Loucy (cell line): ENCODE measurements at regions not wholly inside any gene's neighbourhood (a gene's known extent, or its start where the extent isn't known, plus 50 kb on each side); places are given as distances from the start of the nearest gene placed in this dataset.
"Not testable (repeated sequence)": the region's sequence is repeated elsewhere in the genome, so short reads cannot be mapped to it uniquely, and the experiment has no call there.

ENCODE experiments used
- H2AFZ ChIP-seq: fragments of 200-600 bp; sonication (generic); 2 replicates; pipeline ENCODE4 v1.6.0; 2016; ENCODE audit warnings: antibody characterized with exemption, mild to moderate bottlenecking, low read length, moderate library complexity
- H3F3A ChIP-seq: fragments of 200-600 bp; 2 replicates; pipeline ENCODE4 v1.6.0; 2016; ENCODE audit warnings: antibody characterized with exemption, low read depth, mild to moderate bottlenecking
- H3K27me3 ChIP-seq: fragments of 200-600 bp; sonication (generic); 2 replicates; pipeline ENCODE4 v1.6.1; 2014; ENCODE audit warnings: low read length, mild to moderate bottlenecking; ENCODE audit not compliant: insufficient read depth, poor library complexity, severe bottlenecking
- H3K36me3 ChIP-seq: fragments of 200-600 bp; sonication (generic); 2 replicates; pipeline ENCODE4 v1.6.1; 2016; ENCODE audit warnings: low read length; ENCODE audit not compliant: insufficient read depth
- H3K4me1 ChIP-seq: fragments of 200-600 bp; sonication (generic); 2 replicates; pipeline ENCODE4 v1.5.1; 2014; ENCODE audit warnings: low read length, mild to moderate bottlenecking; ENCODE audit not compliant: insufficient read depth, poor library complexity, severe bottlenecking
- H3K4me2 ChIP-seq: fragments of 200-600 bp; sonication (generic); 2 replicates; pipeline ENCODE4 v1.6.0; 2014; ENCODE audit warnings: antibody characterized with exemption, low read length, low read depth, mild to moderate bottlenecking; ENCODE audit not compliant: poor library complexity, severe bottlenecking
- H3K4me3 ChIP-seq: fragments of 200-600 bp; sonication (generic); 2 replicates; pipeline ENCODE4 v1.5.1; 2014; ENCODE audit warnings: low read length, mild to moderate bottlenecking, mixed read lengths; ENCODE audit not compliant: poor library complexity, severe bottlenecking
- H3K79me2 ChIP-seq: fragments of 200-600 bp; sonication (generic); 2 replicates; pipeline ENCODE4 v1.6.1; 2014; ENCODE audit warnings: low read length; ENCODE audit not compliant: insufficient read depth
- H3K9ac ChIP-seq: fragments of 200-600 bp; sonication (generic); 2 replicates; pipeline ENCODE4 v1.6.0; 2014; ENCODE audit warnings: mild to moderate bottlenecking, low read depth, low read length, moderate library complexity; ENCODE audit not compliant: poor library complexity, severe bottlenecking
- H3K9me2 ChIP-seq: fragments of 200-600 bp; sonication (generic); replicated peaks from 2 replicates; pipeline ENCODE4 v1.6.1; 2016; ENCODE audit warnings: low read depth, low read length, mixed read lengths
- H3K9me3 ChIP-seq: fragments of 200-600 bp; sonication (generic); 2 replicates; pipeline ENCODE4 v1.6.1; 2014; ENCODE audit warnings: mild to moderate bottlenecking, antibody characterized with exemption, low read length, low read depth; ENCODE audit not compliant: insufficient read depth
- H4K20me1 ChIP-seq: fragments of 200-600 bp; sonication (generic); 2 replicates; pipeline ENCODE4 v1.6.0; 2014; ENCODE audit warnings: antibody characterized with exemption, low read length, mild to moderate bottlenecking; ENCODE audit not compliant: insufficient read depth, poor library complexity, severe bottlenecking
- EZH2phosphoT487 ChIP-seq: fragments of 200-600 bp; IDR thresholded peaks from 2 replicates; pipeline ENCODE4 v1.6.1; 2018; ENCODE audit warnings: antibody characterized with exemption, mild to moderate bottlenecking, moderate library complexity, borderline replicate concordance
- TF ChIP-seq, protein P1 (sequence below): fragments of 200-600 bp; sonication (generic); conservative IDR thresholded peaks from 2 replicates; pipeline ENCODE4 v1.5.1; 2014; ENCODE audit warnings: mild to moderate bottlenecking, antibody characterized with exemption, low read length

GRCh38 chr7:153217032-153217431, 457.5 kb downstream of the ACTR3B start:
- no peak overlapping the region for H3K4me2 ChIP-seq
- H2AFZ ChIP-seq = no peak overlapping the region
- no peak overlapping the region for H3K4me3 ChIP-seq
- H3K9me2 ChIP-seq = no peaks in the 10 kb centered on the region
- TF ChIP-seq EZH2phosphoT487 = no peak
- TF ChIP-seq, protein P1, sequence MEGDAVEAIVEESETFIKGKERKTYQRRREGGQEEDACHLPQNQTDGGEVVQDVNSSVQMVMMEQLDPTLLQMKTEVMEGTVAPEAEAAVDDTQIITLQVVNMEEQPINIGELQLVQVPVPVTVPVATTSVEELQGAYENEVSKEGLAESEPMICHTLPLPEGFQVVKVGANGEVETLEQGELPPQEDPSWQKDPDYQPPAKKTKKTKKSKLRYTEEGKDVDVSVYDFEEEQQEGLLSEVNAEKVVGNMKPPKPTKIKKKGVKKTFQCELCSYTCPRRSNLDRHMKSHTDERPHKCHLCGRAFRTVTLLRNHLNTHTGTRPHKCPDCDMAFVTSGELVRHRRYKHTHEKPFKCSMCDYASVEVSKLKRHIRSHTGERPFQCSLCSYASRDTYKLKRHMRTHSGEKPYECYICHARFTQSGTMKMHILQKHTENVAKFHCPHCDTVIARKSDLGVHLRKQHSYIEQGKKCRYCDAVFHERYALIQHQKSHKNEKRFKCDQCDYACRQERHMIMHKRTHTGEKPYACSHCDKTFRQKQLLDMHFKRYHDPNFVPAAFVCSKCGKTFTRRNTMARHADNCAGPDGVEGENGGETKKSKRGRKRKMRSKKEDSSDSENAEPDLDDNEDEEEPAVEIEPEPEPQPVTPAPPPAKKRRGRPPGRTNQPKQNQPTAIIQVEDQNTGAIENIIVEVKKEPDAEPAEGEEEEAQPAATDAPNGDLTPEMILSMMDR = no peak
- H3K9ac ChIP-seq = no peak overlapping the region
- no peaks in the 10 kb centered on the region for H3K27me3 ChIP-seq
- H3K4me1 ChIP-seq = no peaks in the 10 kb centered on the region
- no peaks in the 10 kb centered on the region for H3K36me3 ChIP-seq
- H3K79me2 ChIP-seq = no peaks in the 10 kb centered on the region
- peaks cover 13% of the 10 kb centered on the region; the same call in 1 of the 2 replicates for H3K9me3 ChIP-seq
- no peaks in the 10 kb centered on the region for H3F3A ChIP-seq
- no peaks in the 10 kb centered on the region for H4K20me1 ChIP-seq

- no peak overlapping the region for H3K4me3 ChIP-seq
- no peaks in the 10 kb centered on the region for H3K9me2 ChIP-seq
Measured at GRCh38 chr7:153224890-153225289, 465.3 kb downstream of the ACTR3B start.

GRCh38 chr7:153245136-153245535, 485.6 kb downstream of the ACTR3B start:
- H3K9me3 ChIP-seq, H3K4me2 ChIP-seq, H3F3A ChIP-seq, H3K4me3 ChIP-seq, H3K27me3 ChIP-seq, H3K36me3 ChIP-seq, H3K4me1 ChIP-seq, H3K9ac ChIP-seq, H4K20me1 ChIP-seq, H3K79me2 ChIP-seq, H3K9me2 ChIP-seq, H2AFZ ChIP-seq: not testable (repeated sequence)

More at GRCh38 chr7:153224890-153225289, 465.3 kb downstream of the ACTR3B start:
- 0 out of 2 replicates have a peak, but pooled peaks cover 5% of the 10 kb centered on the region for H3K9me3 ChIP-seq
- no peaks in the 10 kb centered on the region for H3F3A ChIP-seq
- H3K27me3 ChIP-seq = no peaks in the 10 kb centered on the region
- no peaks in the 10 kb centered on the region for H4K20me1 ChIP-seq
- TF ChIP-seq EZH2phosphoT487 = no peak
- no peak overlapping the region for H3K4me2 ChIP-seq
- H2AFZ ChIP-seq = no peak overlapping the region
- no peaks in the 10 kb centered on the region for H3K4me1 ChIP-seq
- no peaks in the 10 kb centered on the region for H3K36me3 ChIP-seq
- no peak overlapping the region for H3K9ac ChIP-seq
- no peaks in the 10 kb centered on the region for H3K79me2 ChIP-seq

- Histone ChIP-seq H3K9me3 (peaks cover 2% of the 10 kb centered on the region; the same call in 1 of the 2 replicates), H3K36me3 (no peaks in the 10 kb centered on the region), H3K79me2 (no peaks in the 10 kb centered on the region), H3F3A (no peaks in the 10 kb centered on the region), H2AFZ (no peak overlapping the region), H3K9ac (no peak overlapping the region), H3K9me2 (no peaks in the 10 kb centered on the region), H3K4me3 (no peak overlapping the region), H3K27me3 (no peaks in the 10 kb centered on the region), H4K20me1 (no peaks in the 10 kb centered on the region), H3K4me2 (no peak overlapping the region), H3K4me1 (no peaks in the 10 kb centered on the region)
- no peak for TF ChIP-seq EZH2phosphoT487
- TF ChIP-seq, protein P1 = no peak
Measured at GRCh38 chr7:153245809-153246208, 486.3 kb downstream of the ACTR3B start.
